Endothelial cell of umbilical vein (primary cell): ENCODE measurements at regions not wholly inside any gene's neighbourhood (a gene's known extent, or its start where the extent isn't known, plus 50 kb on each side); places are given as distances from the start of the nearest gene placed in this dataset.

Experiments used
- BruUV-seq: library from RNA; stranded (reverse); fragments of 400-500 nt; replicated peaks from 2 replicates; lab custom pipeline; 2021; lab: Mats Ljungman, UMichigan
- CTCF ChIA-PET: fragments of 300-600, 350-600 bp; sonication (Branson Sonifier 250); formaldehyde crosslinking; loops from one replicate; lab custom pipeline; 2021; ENCODE audit warnings: antibody characterized with exemption, inconsistent platforms; lab: Charles Lee
- POLR2A ChIA-PET: fragments of 300-600, 350-600 bp; sonication (Branson Sonifier 250); formaldehyde crosslinking; loops from one replicate; lab custom pipeline; 2021; ENCODE audit warnings: antibody characterized with exemption, inconsistent platforms; lab: Charles Lee
- DNase-seq: peaks from one replicate; pipeline ENCODE4 v3.0.0-alpha.2; 2011; ENCODE audit warnings: low read depth, low spot score
- FAIRE-seq: peaks from 2 replicates; lab custom pipeline; 2011; peaks lifted over from hg19 to GRCh38; lab: Jason Lieb, UNC
- H2AFZ ChIP-seq: 2 replicates; pipeline ENCODE4 v1.6.0; 2012; ENCODE audit warnings: low read depth, low read length, control low read depth, inconsistent platforms
- H3K27ac ChIP-seq: 2 replicates; pipeline ENCODE4 v1.5.1; 2011; ENCODE audit warnings: low read depth, mild to moderate bottlenecking, control low read depth, low read length, moderate library complexity; ENCODE audit not compliant: insufficient read depth
- H3K27me3 ChIP-seq, 2 experiments: 2 replicates each; pipeline versions ENCODE4 v1.6.0 to v1.6.1; 2011; ENCODE audit warnings: low read length in 2 of 2, mixed read lengths in 1 of 2; ENCODE audit not compliant: control insufficient read depth in 2 of 2, insufficient read depth in 2 of 2
- H3K36me3 ChIP-seq, 2 experiments: 2 replicates in 1 of 2; 3 replicates in 1 of 2; pipeline ENCODE4 v1.5.1; 2011; ENCODE audit warnings: low read length in 2 of 2, mild to moderate bottlenecking in 1 of 2, moderate library complexity in 1 of 2; ENCODE audit not compliant: control insufficient read depth in 2 of 2, insufficient read depth in 2 of 2; ENCODE audit errors: extremely low read depth in 1 of 2
- H3K4me1 ChIP-seq: 3 replicates; pipeline ENCODE4 v1.5.1; 2011; ENCODE audit warnings: mild to moderate bottlenecking, low read length; ENCODE audit not compliant: control insufficient read depth, insufficient read depth; ENCODE audit errors: extremely low read depth
- H3K4me2 ChIP-seq: 2 replicates; pipeline ENCODE4 v1.6.1; 2011; ENCODE audit warnings: low read length, control low read depth, mixed read lengths; ENCODE audit not compliant: insufficient read depth
- H3K4me3 ChIP-seq, 3 experiments: fragments of 200-600 bp in 1 of 3; sonication (generic), shearing (Covaris generic) in 1 of 3; replicated peaks in 1 of 3; 2 replicates each; pipeline ENCODE4 v1.5.1; 2011 to 2016; ENCODE audit warnings: control low read depth in 3 of 3, low read length in 3 of 3, mild to moderate bottlenecking in 2 of 3, inconsistent platforms in 1 of 3, low read depth in 1 of 3, moderate library complexity in 1 of 3; ENCODE audit not compliant: insufficient read depth in 1 of 3
- H3K79me2 ChIP-seq: 2 replicates; pipeline ENCODE4 v1.6.0; 2012; ENCODE audit warnings: low read length, inconsistent platforms; ENCODE audit not compliant: control insufficient read depth, insufficient read depth
- H3K9ac ChIP-seq: replicated peaks from 2 replicates; pipeline ENCODE3; 2011; ENCODE audit warnings: low read length, control low read depth; ENCODE audit not compliant: insufficient read depth; ENCODE audit errors: extremely low read depth
- H3K9me1 ChIP-seq: replicated peaks from 3 replicates; pipeline ENCODE4 v1.6.0; 2011; ENCODE audit warnings: mild to moderate bottlenecking, low read length; ENCODE audit not compliant: control insufficient read depth, insufficient read depth; ENCODE audit errors: extremely low read depth
- H3K9me3 ChIP-seq: replicated peaks from 2 replicates; pipeline ENCODE4 v1.5.1; 2012; ENCODE audit warnings: low read length, inconsistent platforms; ENCODE audit not compliant: control insufficient read depth, insufficient read depth
- H4K20me1 ChIP-seq: replicated peaks from 2 replicates; pipeline ENCODE3; 2011; ENCODE audit warnings: mild to moderate bottlenecking, low read length; ENCODE audit not compliant: control insufficient read depth, insufficient read depth; ENCODE audit errors: extremely low read depth
- EZH2 ChIP-seq: IDR thresholded peaks from 2 replicates; pipeline ENCODE4 v1.6.1; 2012; ENCODE audit warnings: borderline replicate concordance, low read depth, mild to moderate bottlenecking, moderate library complexity, low read length, inconsistent platforms; ENCODE audit not compliant: severe bottlenecking
- FOS ChIP-seq: IDR thresholded peaks from 2 replicates; pipeline ENCODE4 v1.6.1; 2011; ENCODE audit warnings: mild to moderate bottlenecking, low read length, moderate library complexity, borderline replicate concordance; ENCODE audit not compliant: insufficient read depth
- GATA2 ChIP-seq: IDR thresholded peaks from 2 replicates; pipeline ENCODE4 v1.7.0; 2011; ENCODE audit warnings: low read depth, mild to moderate bottlenecking, moderate library complexity, mixed read lengths, low read length; ENCODE audit not compliant: insufficient read length, insufficient read depth
- JUN ChIP-seq: IDR thresholded peaks from 2 replicates; pipeline ENCODE4 v1.6.1; 2011; ENCODE audit warnings: borderline replicate concordance, low read depth; ENCODE audit not compliant: insufficient read length, insufficient read depth
- MAX ChIP-seq: IDR thresholded peaks from 2 replicates; pipeline ENCODE4 v1.6.1; 2011; ENCODE audit not compliant: insufficient read depth, insufficient read length
- MYC ChIP-seq: IDR thresholded peaks from one replicate; pipeline ENCODE4 v1.6.1; 2011; ENCODE audit warnings: mild to moderate bottlenecking, low read depth, low read length
- POLR2A ChIP-seq: IDR thresholded peaks from 2 replicates; pipeline ENCODE4 v1.6.1; 2012; ENCODE audit warnings: low read depth, mild to moderate bottlenecking, control low read depth, low read length
- POLR2AphosphoS5 ChIP-seq: IDR thresholded peaks from 2 replicates; pipeline ENCODE4 v1.6.1; 2012; ENCODE audit warnings: low read depth, mild to moderate bottlenecking, control low read depth, low read length, moderate library complexity; ENCODE audit not compliant: insufficient read depth
- dilution Hi-C: fragments of 300-500 bp; cut with MboI; formaldehyde crosslinking; loops from one replicate; pipeline ENCODE4 v1.15.0; 2019; ENCODE audit warnings: low sequenced_read_pairs; ENCODE audit not compliant: extremely low pct_ligation_motif_present
- intact Hi-C: fragments of 100-400 bp; cut with micrococcal nuclease; formaldehyde crosslinking; loops from one replicate; pipeline ENCODE4 v1.10.0; 2022
- TF ChIP-seq, protein P1 (sequence below), 2 donors: IDR thresholded peaks; 1 replicate in 1 of 2; 2 replicates in 1 of 2; pipeline ENCODE4 v1.5.1; 2011; ENCODE audit warnings: low read length in 2 of 2, mild to moderate bottlenecking in 2 of 2, moderate library complexity in 2 of 2, control low read depth in 1 of 2, inconsistent platforms in 1 of 2, low read depth in 1 of 2; ENCODE audit not compliant: insufficient read depth in 1 of 2; ENCODE audit errors: extremely low read depth in 1 of 2

- TF ChIP-seq POLR2AphosphoS5 (no peak), GATA2 (no peak), POLR2A (no peak), MAX (no peak), JUN (no peak), FOS (no peak), MYC (no peak), EZH2 (no peak)
- TF ChIP-seq, protein P1, sequence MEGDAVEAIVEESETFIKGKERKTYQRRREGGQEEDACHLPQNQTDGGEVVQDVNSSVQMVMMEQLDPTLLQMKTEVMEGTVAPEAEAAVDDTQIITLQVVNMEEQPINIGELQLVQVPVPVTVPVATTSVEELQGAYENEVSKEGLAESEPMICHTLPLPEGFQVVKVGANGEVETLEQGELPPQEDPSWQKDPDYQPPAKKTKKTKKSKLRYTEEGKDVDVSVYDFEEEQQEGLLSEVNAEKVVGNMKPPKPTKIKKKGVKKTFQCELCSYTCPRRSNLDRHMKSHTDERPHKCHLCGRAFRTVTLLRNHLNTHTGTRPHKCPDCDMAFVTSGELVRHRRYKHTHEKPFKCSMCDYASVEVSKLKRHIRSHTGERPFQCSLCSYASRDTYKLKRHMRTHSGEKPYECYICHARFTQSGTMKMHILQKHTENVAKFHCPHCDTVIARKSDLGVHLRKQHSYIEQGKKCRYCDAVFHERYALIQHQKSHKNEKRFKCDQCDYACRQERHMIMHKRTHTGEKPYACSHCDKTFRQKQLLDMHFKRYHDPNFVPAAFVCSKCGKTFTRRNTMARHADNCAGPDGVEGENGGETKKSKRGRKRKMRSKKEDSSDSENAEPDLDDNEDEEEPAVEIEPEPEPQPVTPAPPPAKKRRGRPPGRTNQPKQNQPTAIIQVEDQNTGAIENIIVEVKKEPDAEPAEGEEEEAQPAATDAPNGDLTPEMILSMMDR (IDR thresholded peaks at IDR 0.05; ENCODE audit: extremely low read depth in 1 of 2, insufficient read depth in 1 of 2, low read depth in 1 of 2, low read length in 2 of 2), result no peak
- Histone ChIP-seq H3K9me3 (no peaks in the 10 kb centered on the region), H3K9ac (no peak overlapping the region), H4K20me1 (no peaks in the 10 kb centered on the region), H2AFZ (no peak overlapping the region), H3K4me2 (no peak overlapping the region), H3K27me3 (no peaks in the 10 kb centered on the region), H3K27ac (no peak overlapping the region), H3K4me3 (no peak overlapping the region), H3K9me1 (no peaks in the 10 kb centered on the region), H3K36me3 (no peaks in the 10 kb centered on the region), H3K79me2 (no peaks in the 10 kb centered on the region), H3K4me1 (no peaks in the 10 kb centered on the region)
- CTCF ChIA-PET, result no interaction called here
- dilution Hi-C loops, result no loop called here
- BruUV-seq, result no TSS peak
- intact Hi-C loops, result no loop called here
- FAIRE-seq (no peak), DNase-seq (no peak)
- POLR2A ChIA-PET, result interaction anchor here (0.5 kb wide), 1 partner anchor 115 kb away, joined by 3 read pairs; no protein-coding TSS in a partner anchor
Measured at GRCh38 chr16:73350707-73351452, 303.0 kb upstream of the ZFHX3 start.
